ENCODE measurements at regions not wholly inside any gene's neighbourhood (a gene's known extent, or its start where the extent isn't known, plus 50 kb on each side); places are given as distances from the start of the nearest gene placed in this dataset.

DNA sequence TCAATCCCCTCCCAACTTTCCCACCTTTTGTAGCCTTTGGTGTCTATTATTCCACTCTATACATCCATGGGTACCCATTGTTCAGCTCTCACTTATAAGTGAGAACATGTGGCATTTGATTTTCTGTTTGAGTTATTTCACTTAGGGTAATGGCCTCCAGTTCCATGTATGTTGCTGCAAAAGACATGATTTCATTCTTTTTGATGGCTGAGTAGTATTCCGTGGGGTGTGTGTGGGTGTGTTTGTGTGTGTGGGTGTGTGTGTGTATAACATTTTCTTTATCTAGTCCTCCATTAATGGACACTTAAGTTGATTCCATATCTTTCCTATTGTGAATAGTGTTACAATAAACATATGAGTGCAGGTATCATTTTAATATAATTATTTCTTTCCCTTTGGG lies 157.5 kb upstream of the FSTL4 start:
- TF ChIP-seq, protein P1, sequence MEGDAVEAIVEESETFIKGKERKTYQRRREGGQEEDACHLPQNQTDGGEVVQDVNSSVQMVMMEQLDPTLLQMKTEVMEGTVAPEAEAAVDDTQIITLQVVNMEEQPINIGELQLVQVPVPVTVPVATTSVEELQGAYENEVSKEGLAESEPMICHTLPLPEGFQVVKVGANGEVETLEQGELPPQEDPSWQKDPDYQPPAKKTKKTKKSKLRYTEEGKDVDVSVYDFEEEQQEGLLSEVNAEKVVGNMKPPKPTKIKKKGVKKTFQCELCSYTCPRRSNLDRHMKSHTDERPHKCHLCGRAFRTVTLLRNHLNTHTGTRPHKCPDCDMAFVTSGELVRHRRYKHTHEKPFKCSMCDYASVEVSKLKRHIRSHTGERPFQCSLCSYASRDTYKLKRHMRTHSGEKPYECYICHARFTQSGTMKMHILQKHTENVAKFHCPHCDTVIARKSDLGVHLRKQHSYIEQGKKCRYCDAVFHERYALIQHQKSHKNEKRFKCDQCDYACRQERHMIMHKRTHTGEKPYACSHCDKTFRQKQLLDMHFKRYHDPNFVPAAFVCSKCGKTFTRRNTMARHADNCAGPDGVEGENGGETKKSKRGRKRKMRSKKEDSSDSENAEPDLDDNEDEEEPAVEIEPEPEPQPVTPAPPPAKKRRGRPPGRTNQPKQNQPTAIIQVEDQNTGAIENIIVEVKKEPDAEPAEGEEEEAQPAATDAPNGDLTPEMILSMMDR (IDR thresholded peaks at IDR 0.05): no peak
- TF ChIP-seq POLR2A (IDR thresholded peaks at IDR 0.05): no peak

All from adrenal gland (tissue), 5 donors.